Peyer's patch (tissue), 4 donors: ENCODE measurements at regions not wholly inside any gene's neighbourhood (a gene's known extent, or its start where the extent isn't known, plus 50 kb on each side); places are given as distances from the start of the nearest gene placed in this dataset.

ENCODE experiments used
- POLR2A ChIP-seq, 2 donors: fragments of 450-650 bp; IDR thresholded peaks; one replicate each; pipeline ENCODE4 v1.5.1; 2017; ENCODE audit warnings: antibody characterized with exemption in 2 of 2, mild to moderate bottlenecking in 2 of 2, moderate library complexity in 2 of 2
- TF ChIP-seq, protein P1 (sequence below), 6 experiments: fragments of 450-650 bp in 4 of 6; fragments of 200-600 bp in 2 of 6; sonication (generic) in 1 of 6; IDR thresholded peaks; one replicate each; pipeline ENCODE4 v1.5.1; 2017 to 2019; ENCODE audit warnings: antibody characterized with exemption in 6 of 6, mild to moderate bottlenecking in 3 of 6, moderate library complexity in 1 of 6

DNA sequence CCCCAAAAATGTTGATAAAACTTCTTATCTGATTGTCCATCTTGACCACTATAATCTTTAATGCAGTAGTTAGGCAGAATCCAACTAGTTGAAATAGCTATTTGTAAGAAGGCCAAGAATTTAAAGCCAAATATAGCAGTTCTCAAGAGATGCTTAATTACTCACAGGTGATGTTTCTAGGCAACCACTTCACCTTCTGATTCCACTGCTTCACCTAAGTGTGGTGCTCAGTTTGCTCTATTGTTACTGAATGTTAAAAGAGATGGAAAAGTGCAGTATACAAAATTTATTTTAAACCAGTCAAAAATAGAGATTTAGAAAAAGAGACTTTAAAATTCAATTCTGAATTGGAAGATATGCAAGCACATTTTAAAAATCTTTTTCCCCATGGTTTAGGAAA is 539.4 kb downstream of the ZNF804A start:
- TF ChIP-seq, protein P1, sequence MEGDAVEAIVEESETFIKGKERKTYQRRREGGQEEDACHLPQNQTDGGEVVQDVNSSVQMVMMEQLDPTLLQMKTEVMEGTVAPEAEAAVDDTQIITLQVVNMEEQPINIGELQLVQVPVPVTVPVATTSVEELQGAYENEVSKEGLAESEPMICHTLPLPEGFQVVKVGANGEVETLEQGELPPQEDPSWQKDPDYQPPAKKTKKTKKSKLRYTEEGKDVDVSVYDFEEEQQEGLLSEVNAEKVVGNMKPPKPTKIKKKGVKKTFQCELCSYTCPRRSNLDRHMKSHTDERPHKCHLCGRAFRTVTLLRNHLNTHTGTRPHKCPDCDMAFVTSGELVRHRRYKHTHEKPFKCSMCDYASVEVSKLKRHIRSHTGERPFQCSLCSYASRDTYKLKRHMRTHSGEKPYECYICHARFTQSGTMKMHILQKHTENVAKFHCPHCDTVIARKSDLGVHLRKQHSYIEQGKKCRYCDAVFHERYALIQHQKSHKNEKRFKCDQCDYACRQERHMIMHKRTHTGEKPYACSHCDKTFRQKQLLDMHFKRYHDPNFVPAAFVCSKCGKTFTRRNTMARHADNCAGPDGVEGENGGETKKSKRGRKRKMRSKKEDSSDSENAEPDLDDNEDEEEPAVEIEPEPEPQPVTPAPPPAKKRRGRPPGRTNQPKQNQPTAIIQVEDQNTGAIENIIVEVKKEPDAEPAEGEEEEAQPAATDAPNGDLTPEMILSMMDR (IDR thresholded peaks at IDR 0.05), result no peak
- TF ChIP-seq POLR2A (IDR thresholded peaks at IDR 0.05), result no peak
